ENCODE measurements at regions not wholly inside any gene's neighbourhood (a gene's known extent, or its start where the extent isn't known, plus 50 kb on each side); places are given as distances from the start of the nearest gene placed in this dataset.

DNA sequence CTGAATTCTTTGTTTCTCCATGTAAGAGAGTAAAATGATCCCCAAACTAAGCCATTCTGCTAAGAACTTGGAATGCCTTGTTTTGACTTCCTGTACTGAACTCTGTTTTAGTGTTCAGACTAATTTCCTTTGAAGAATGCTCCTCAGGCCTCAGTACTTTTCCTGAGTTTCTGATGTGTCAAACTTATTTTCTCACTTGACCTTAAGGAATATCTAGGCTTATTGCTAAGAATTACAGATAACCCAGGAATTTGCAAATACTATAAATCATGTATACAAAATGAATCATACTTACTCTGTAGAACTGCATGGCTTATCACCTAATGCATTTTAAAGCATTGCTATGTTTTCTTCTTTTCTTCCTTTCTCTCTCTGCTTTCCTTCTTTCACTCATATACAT is 93.1 kb upstream of the PKP2 start:
- intact Hi-C loops (cut with micrococcal nuclease; ENCODE audit: unreplicated experiment), result loop anchor here (10.0 kb wide), 2 partner anchors 265 to 325 kb away; no protein-coding TSS in a partner anchor
- peaks cover 52% of the 10 kb centered on the region for H3K4me1 ChIP-seq
- H3K27me3 ChIP-seq (replicated peaks; ENCODE audit: control insufficient read depth, insufficient read depth, low read length), result no peaks in the 10 kb centered on the region
- TF ChIP-seq, protein P1, sequence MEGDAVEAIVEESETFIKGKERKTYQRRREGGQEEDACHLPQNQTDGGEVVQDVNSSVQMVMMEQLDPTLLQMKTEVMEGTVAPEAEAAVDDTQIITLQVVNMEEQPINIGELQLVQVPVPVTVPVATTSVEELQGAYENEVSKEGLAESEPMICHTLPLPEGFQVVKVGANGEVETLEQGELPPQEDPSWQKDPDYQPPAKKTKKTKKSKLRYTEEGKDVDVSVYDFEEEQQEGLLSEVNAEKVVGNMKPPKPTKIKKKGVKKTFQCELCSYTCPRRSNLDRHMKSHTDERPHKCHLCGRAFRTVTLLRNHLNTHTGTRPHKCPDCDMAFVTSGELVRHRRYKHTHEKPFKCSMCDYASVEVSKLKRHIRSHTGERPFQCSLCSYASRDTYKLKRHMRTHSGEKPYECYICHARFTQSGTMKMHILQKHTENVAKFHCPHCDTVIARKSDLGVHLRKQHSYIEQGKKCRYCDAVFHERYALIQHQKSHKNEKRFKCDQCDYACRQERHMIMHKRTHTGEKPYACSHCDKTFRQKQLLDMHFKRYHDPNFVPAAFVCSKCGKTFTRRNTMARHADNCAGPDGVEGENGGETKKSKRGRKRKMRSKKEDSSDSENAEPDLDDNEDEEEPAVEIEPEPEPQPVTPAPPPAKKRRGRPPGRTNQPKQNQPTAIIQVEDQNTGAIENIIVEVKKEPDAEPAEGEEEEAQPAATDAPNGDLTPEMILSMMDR (IDR thresholded peaks at IDR 0.05; ENCODE audit: insufficient read depth in 1 of 2, low read depth in 1 of 2, low read length in 1 of 2, severe bottlenecking in 1 of 2, unreplicated experiment in 1 of 2), result no peak
- peaks cover 7% of the 10 kb centered on the region for H3K9me3 ChIP-seq
- no peak overlapping the region for H3K4me3 ChIP-seq (ENCODE audit: low read depth, low read length)
- Mint-ChIP-seq H3K4me3 (ENCODE audit: unreplicated experiment) (peak overlapping the region; percentile 2), H3K36me3 (ENCODE audit: insufficient read depth, unreplicated experiment) (peaks cover 7% of the 10 kb centered on the region), H3K4me1 (ENCODE audit: low read depth, unreplicated experiment) (peaks cover 50% of the 10 kb centered on the region), H3K27ac (ENCODE audit: unreplicated experiment) (peak overlapping the region; percentile 60), H3K27me3 (ENCODE audit: insufficient read depth, unreplicated experiment) (no peaks in the 10 kb centered on the region), H3K9me3 (ENCODE audit: unreplicated experiment) (peaks cover 32% of the 10 kb centered on the region)
- BruUV-seq (replicated peaks), result no TSS peak
- ChIA-PET POLR2A (no interaction called here), CTCF (no interaction called here)
- peaks cover 4% of the 10 kb centered on the region for H3K36me3 ChIP-seq (ENCODE audit: control insufficient read depth, insufficient read depth, low read length)
- no peak for DNase-seq

DNA sequence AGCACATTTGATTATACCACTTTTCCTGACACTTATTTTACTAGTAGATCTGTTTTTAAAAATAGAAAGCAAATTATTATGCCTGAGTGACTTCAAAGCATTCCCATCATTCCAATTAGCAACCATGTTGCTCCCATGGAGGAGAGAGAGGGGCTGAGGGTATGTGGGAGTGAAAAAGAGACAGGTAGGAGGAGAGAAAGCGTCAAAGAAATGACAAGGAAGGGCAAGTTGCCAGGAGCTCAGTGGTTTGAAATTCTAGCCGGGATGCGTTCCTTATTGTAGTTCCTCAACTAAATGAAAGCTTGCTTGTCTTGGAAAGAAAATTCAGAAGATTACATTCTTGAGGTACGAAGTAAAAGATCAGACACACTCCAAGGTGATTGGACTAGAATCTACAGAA is 92.4 kb upstream of the PKP2 start:
- Histone ChIP-seq H3K27me3 (replicated peaks; ENCODE audit: control insufficient read depth, insufficient read depth, low read length) (no peaks in the 10 kb centered on the region), H3K4me1 (peaks cover 59% of the 10 kb centered on the region), H3K9me3 (peaks cover 10% of the 10 kb centered on the region), H3K4me3 (ENCODE audit: low read depth, low read length) (no peak overlapping the region), H3K36me3 (ENCODE audit: control insufficient read depth, insufficient read depth, low read length) (peaks cover 4% of the 10 kb centered on the region)
- H3K36me3 Mint-ChIP-seq (ENCODE audit: insufficient read depth, unreplicated experiment), result peaks cover 7% of the 10 kb centered on the region
- H3K27me3 Mint-ChIP-seq (ENCODE audit: insufficient read depth, unreplicated experiment), result no peaks in the 10 kb centered on the region
- ChIA-PET POLR2A (no interaction called here), CTCF (interaction anchor here (0.6 kb wide), 1 partner anchor 404 kb away, joined by 6 read pairs; no protein-coding TSS in a partner anchor)
- TF ChIP-seq, protein P1 (IDR thresholded peaks at IDR 0.05; ENCODE audit: insufficient read depth in 1 of 2, low read depth in 1 of 2, low read length in 1 of 2, severe bottlenecking in 1 of 2, unreplicated experiment in 1 of 2), result no peak
- peaks cover 53% of the 10 kb centered on the region for H3K4me1 Mint-ChIP-seq (ENCODE audit: low read depth, unreplicated experiment)
- H3K9me3 Mint-ChIP-seq (ENCODE audit: unreplicated experiment), result peaks cover 39% of the 10 kb centered on the region
- H3K27ac Mint-ChIP-seq (ENCODE audit: unreplicated experiment), result peak overlapping the region; percentile 60
- intact Hi-C loops (cut with micrococcal nuclease; ENCODE audit: unreplicated experiment), result loop anchor here (10.0 kb wide), 2 partner anchors 266 to 326 kb away; no protein-coding TSS in a partner anchor
- H3K4me3 Mint-ChIP-seq (ENCODE audit: unreplicated experiment), result peak overlapping the region; percentile 52
- BruUV-seq (replicated peaks), result no TSS peak
- DNase-seq, result peak in 1 of 2 experiments; percentile 53

DNA sequence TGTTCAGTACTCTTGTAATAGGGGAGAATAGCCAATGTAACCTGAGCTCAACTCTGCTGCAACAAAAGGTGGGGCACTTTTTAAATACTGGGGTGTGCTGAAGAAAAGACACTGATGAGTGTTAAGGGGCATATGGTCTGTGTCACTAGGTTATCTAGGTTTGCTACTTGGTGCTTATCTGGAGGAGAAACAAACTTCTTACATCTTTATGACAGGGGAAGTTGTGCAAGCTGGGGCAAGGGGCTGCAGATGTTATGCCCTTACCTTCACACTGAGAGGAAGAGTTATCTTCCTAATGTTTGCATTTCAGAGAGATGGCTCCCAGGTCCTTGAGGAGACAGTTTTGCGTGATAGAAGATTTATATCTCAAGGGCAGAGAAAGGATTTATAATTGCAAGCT is 90.9 kb upstream of the PKP2 start:
- BruUV-seq (replicated peaks), result no TSS peak
- ChIA-PET POLR2A (no interaction called here), CTCF (interaction anchor here (1.2 kb wide), 1 partner anchor 232 kb away, joined by 3 read pairs; the partner anchor contains the start of gene YARS2)
- peaks cover 16% of the 10 kb centered on the region for H3K9me3 ChIP-seq
- Mint-ChIP-seq H3K9me3 (ENCODE audit: unreplicated experiment) (peaks cover 43% of the 10 kb centered on the region), H3K4me1 (ENCODE audit: low read depth, unreplicated experiment) (peaks cover 62% of the 10 kb centered on the region), H3K27ac (ENCODE audit: unreplicated experiment) (peak overlapping the region; percentile 27), H3K4me3 (ENCODE audit: unreplicated experiment) (peak overlapping the region; percentile 8), H3K27me3 (ENCODE audit: insufficient read depth, unreplicated experiment) (no peaks in the 10 kb centered on the region), H3K36me3 (ENCODE audit: insufficient read depth, unreplicated experiment) (peaks cover 7% of the 10 kb centered on the region)
- peaks cover 73% of the 10 kb centered on the region for H3K4me1 ChIP-seq
- H3K36me3 ChIP-seq (ENCODE audit: control insufficient read depth, insufficient read depth, low read length), result peaks cover 4% of the 10 kb centered on the region
- no peak overlapping the region for H3K4me3 ChIP-seq (ENCODE audit: low read depth, low read length)
- intact Hi-C loops (cut with micrococcal nuclease; ENCODE audit: unreplicated experiment), result loop anchor here (1.0 to 10.0 kb wide), 3 partner anchors 25 to 327 kb away; no protein-coding TSS in a partner anchor
- H3K27me3 ChIP-seq (replicated peaks; ENCODE audit: control insufficient read depth, insufficient read depth, low read length), result no peaks in the 10 kb centered on the region
- DNase-seq, result peak; percentile 55 to 85
- TF ChIP-seq, protein P1 (IDR thresholded peaks at IDR 0.05; ENCODE audit: insufficient read depth in 1 of 2, low read depth in 1 of 2, low read length in 1 of 2, severe bottlenecking in 1 of 2, unreplicated experiment in 1 of 2), result no peak
